ENCODE measurements at regions not wholly inside any gene's neighbourhood (a gene's known extent, or its start where the extent isn't known, plus 50 kb on each side); places are given as distances from the start of the nearest gene placed in this dataset.

GRCh38 chr18:78363556-78364387 is 615.8 kb upstream of the SALL3 start:
- no peak for DNase-seq (ENCODE audit: low read depth)
- TF ChIP-seq, protein P1, sequence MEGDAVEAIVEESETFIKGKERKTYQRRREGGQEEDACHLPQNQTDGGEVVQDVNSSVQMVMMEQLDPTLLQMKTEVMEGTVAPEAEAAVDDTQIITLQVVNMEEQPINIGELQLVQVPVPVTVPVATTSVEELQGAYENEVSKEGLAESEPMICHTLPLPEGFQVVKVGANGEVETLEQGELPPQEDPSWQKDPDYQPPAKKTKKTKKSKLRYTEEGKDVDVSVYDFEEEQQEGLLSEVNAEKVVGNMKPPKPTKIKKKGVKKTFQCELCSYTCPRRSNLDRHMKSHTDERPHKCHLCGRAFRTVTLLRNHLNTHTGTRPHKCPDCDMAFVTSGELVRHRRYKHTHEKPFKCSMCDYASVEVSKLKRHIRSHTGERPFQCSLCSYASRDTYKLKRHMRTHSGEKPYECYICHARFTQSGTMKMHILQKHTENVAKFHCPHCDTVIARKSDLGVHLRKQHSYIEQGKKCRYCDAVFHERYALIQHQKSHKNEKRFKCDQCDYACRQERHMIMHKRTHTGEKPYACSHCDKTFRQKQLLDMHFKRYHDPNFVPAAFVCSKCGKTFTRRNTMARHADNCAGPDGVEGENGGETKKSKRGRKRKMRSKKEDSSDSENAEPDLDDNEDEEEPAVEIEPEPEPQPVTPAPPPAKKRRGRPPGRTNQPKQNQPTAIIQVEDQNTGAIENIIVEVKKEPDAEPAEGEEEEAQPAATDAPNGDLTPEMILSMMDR (IDR thresholded peaks at IDR 0.05; ENCODE audit: low read depth, low read length) = no peak
- no peak for TF ChIP-seq MAX (IDR thresholded peaks at IDR 0.05; ENCODE audit: low read depth, low read length)
- no peak for TF ChIP-seq MYC (IDR thresholded peaks at IDR 0.05; ENCODE audit: low read depth, low read length)
- no peak for TF ChIP-seq POLR2A (IDR thresholded peaks at IDR 0.05; ENCODE audit: extremely low read depth, insufficient read length)
- no peak overlapping the region for H3K4me3 ChIP-seq (ENCODE audit: low read depth, low read length)

DNA sequence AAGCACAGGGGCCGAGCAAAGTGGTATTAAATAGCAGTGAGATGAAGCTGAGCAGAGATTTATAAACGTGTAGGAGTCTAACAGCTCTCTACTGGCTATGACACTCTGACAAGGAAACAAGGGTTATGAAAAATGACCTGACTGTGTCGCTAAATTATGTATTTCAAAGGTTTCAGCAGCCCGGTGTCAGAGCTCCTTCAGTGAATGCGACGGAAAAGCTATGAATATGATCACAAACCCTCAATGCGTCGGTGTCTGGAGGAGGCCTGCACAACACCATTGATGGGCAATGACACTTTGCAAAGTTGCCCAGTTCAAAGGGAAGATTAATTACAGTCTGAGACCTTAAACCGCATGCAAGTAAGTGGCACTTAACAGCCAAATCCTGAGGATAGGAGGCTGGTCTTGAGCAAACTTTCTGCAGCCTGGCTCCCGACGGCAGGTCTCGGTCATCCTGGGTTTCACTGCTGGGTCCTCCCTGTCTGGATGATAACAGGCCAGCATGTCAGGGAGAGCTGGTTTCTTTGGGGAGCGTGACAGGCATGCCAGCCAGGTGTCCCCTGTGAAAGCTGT is 615.1 kb upstream of the SALL3 start:
- no peak for DNase-seq (ENCODE audit: low read depth)

GRCh38 chr18:78367996-78368395 is 611.6 kb upstream of the SALL3 start:
- no peak overlapping the region for H3K4me3 ChIP-seq (ENCODE audit: low read depth, low read length)
- DNase-seq (ENCODE audit: low read depth) = no peak
- TF ChIP-seq, protein P1 (IDR thresholded peaks at IDR 0.05; ENCODE audit: low read depth, low read length) = no peak
- TF ChIP-seq POLR2A (IDR thresholded peaks at IDR 0.05; ENCODE audit: extremely low read depth, insufficient read length) = no peak
- no peak for TF ChIP-seq MAX (IDR thresholded peaks at IDR 0.05; ENCODE audit: low read depth, low read length)
- no peak for TF ChIP-seq MYC (IDR thresholded peaks at IDR 0.05; ENCODE audit: low read depth, low read length)

More for the DNA sequence above, 615.1 kb upstream of the SALL3 start:
- TF ChIP-seq, protein P1 (IDR thresholded peaks at IDR 0.05; ENCODE audit: low read depth, low read length) = no peak
- TF ChIP-seq POLR2A (IDR thresholded peaks at IDR 0.05; ENCODE audit: extremely low read depth, insufficient read length) (no peak), MAX (IDR thresholded peaks at IDR 0.05; ENCODE audit: low read depth, low read length) (no peak), MYC (IDR thresholded peaks at IDR 0.05; ENCODE audit: low read depth, low read length) (no peak)
- no peak overlapping the region for H3K4me3 ChIP-seq (ENCODE audit: low read depth, low read length)

- DNase-seq (ENCODE audit: low read depth) = no peak
- TF ChIP-seq, protein P1 (IDR thresholded peaks at IDR 0.05; ENCODE audit: low read depth, low read length) = no peak
- TF ChIP-seq MAX (IDR thresholded peaks at IDR 0.05; ENCODE audit: low read depth, low read length) = no peak
- no peak for TF ChIP-seq POLR2A (IDR thresholded peaks at IDR 0.05; ENCODE audit: extremely low read depth, insufficient read length)
- no peak for TF ChIP-seq MYC (IDR thresholded peaks at IDR 0.05; ENCODE audit: low read depth, low read length)
- H3K4me3 ChIP-seq (ENCODE audit: low read depth, low read length) = no peak overlapping the region
These were observed 610.9 kb upstream of the SALL3 start for GRCh38 chr18:78368726-78369125.

GRCh38 chr18:78376046-78376445 is 603.6 kb upstream of the SALL3 start:
- TF ChIP-seq MAX (IDR thresholded peaks at IDR 0.05; ENCODE audit: low read depth, low read length) = no peak
- TF ChIP-seq POLR2A (IDR thresholded peaks at IDR 0.05; ENCODE audit: extremely low read depth, insufficient read length) = no peak
- TF ChIP-seq, protein P1 (IDR thresholded peaks at IDR 0.05; ENCODE audit: low read depth, low read length) = no peak
- TF ChIP-seq MYC (IDR thresholded peaks at IDR 0.05; ENCODE audit: low read depth, low read length) = no peak
- DNase-seq (ENCODE audit: low read depth) = no peak
- no peak overlapping the region for H3K4me3 ChIP-seq (ENCODE audit: low read depth, low read length)
